Left ventricle myocardium inferior (tissue), 1 donor: ENCODE measurements at regions not wholly inside any gene's neighbourhood (a gene's known extent, or its start where the extent isn't known, plus 50 kb on each side); places are given as distances from the start of the nearest gene placed in this dataset.

Experiments
- DNase-seq: peaks from one replicate; pipeline ENCODE4 v3.0.0-alpha.2; 2020
- H3K27ac ChIP-seq: fragments of 200-600 bp; replicated peaks from 2 replicates; pipeline ENCODE4 v1.8.0; 2021
- H3K27me3 ChIP-seq: fragments of 200-600 bp; 2 replicates; pipeline ENCODE4 v1.8.0; 2021; ENCODE audit warnings: low read depth
- H3K36me3 ChIP-seq: fragments of 200-600 bp; 2 replicates; pipeline ENCODE4 v1.8.0; 2021
- H3K4me1 ChIP-seq: fragments of 200-600 bp; 2 replicates; pipeline ENCODE4 v1.8.0; 2021
- H3K4me3 ChIP-seq: fragments of 200-600 bp; 2 replicates; pipeline ENCODE4 v1.8.0; 2021; ENCODE audit warnings: mild to moderate bottlenecking, moderate library complexity
- H3K9me3 ChIP-seq: fragments of 200-600 bp; replicated peaks from 2 replicates; pipeline ENCODE4 v1.8.0; 2021
- intact Hi-C: fragments of 100-400 bp; cut with micrococcal nuclease; formaldehyde crosslinking; loops from one replicate; pipeline ENCODE4 v1.11.0; 2022
- TF ChIP-seq, protein P1 (sequence below): fragments of 200-600 bp; IDR thresholded peaks from 2 replicates; pipeline ENCODE4 v1.8.0; 2021; ENCODE audit warnings: antibody characterized with exemption, mild to moderate bottlenecking, borderline replicate concordance
- donor health status: DM: no; HTN: yes; CAD: no; lungs with severe emphysema.

DNA sequence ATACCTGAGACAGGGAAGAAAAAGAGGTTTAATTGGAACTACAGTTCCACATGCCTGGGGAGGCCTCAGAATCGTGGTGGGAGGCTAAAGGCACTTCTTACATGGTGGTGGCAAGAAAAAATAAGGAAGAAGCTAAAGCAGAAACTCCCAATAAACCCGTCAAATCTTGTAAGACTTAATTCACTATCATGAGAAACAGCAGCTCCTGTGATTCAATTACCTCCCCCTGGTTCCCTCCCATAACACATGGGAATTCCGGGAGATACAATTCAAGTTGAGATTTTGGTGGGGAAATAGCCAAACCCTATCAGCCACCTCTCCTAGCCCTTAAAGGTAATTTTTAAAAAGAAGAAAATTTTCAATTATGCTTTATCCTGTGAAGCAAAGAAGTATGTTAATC, 728.8 kb downstream of the RNF144A start:
- no peak overlapping the region for H3K27ac ChIP-seq
- no peak for DNase-seq
- peaks cover 5% of the 10 kb centered on the region for H3K27me3 ChIP-seq
- intact Hi-C loops = no loop called here
- H3K36me3 ChIP-seq = no peaks in the 10 kb centered on the region
- TF ChIP-seq, protein P1, sequence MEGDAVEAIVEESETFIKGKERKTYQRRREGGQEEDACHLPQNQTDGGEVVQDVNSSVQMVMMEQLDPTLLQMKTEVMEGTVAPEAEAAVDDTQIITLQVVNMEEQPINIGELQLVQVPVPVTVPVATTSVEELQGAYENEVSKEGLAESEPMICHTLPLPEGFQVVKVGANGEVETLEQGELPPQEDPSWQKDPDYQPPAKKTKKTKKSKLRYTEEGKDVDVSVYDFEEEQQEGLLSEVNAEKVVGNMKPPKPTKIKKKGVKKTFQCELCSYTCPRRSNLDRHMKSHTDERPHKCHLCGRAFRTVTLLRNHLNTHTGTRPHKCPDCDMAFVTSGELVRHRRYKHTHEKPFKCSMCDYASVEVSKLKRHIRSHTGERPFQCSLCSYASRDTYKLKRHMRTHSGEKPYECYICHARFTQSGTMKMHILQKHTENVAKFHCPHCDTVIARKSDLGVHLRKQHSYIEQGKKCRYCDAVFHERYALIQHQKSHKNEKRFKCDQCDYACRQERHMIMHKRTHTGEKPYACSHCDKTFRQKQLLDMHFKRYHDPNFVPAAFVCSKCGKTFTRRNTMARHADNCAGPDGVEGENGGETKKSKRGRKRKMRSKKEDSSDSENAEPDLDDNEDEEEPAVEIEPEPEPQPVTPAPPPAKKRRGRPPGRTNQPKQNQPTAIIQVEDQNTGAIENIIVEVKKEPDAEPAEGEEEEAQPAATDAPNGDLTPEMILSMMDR = no peak
- H3K9me3 ChIP-seq = peaks cover 12% of the 10 kb centered on the region
- H3K4me3 ChIP-seq = no peak overlapping the region
- H3K4me1 ChIP-seq = no peaks in the 10 kb centered on the region

DNA sequence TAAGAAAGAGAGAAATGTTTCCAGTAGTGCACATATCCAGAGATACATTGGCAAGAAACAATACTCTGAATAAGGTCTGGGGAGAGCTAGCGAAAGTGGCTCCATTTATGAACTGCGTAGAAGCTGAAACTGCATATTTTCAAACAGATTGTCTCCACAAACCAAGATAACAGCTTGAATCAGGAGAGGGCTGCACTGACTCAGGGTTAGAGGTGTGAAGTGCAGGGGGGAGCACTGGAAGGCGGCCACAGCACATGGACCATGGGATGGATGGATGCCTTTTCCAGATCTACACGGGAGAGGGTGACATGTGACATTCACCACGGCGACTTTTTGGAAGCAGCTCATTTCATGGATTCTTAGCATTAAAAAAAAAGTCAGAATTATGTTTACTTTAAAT, 729.4 kb downstream of the RNF144A start:
- H3K4me1 ChIP-seq = no peaks in the 10 kb centered on the region
- H3K27me3 ChIP-seq = peaks cover 5% of the 10 kb centered on the region
- no peak overlapping the region for H3K27ac ChIP-seq
- peaks cover 5% of the 10 kb centered on the region for H3K9me3 ChIP-seq
- H3K4me3 ChIP-seq = no peak overlapping the region
- no peak for DNase-seq
- H3K36me3 ChIP-seq = no peaks in the 10 kb centered on the region
- intact Hi-C loops = no loop called here
- TF ChIP-seq, protein P1 = no peak

DNA sequence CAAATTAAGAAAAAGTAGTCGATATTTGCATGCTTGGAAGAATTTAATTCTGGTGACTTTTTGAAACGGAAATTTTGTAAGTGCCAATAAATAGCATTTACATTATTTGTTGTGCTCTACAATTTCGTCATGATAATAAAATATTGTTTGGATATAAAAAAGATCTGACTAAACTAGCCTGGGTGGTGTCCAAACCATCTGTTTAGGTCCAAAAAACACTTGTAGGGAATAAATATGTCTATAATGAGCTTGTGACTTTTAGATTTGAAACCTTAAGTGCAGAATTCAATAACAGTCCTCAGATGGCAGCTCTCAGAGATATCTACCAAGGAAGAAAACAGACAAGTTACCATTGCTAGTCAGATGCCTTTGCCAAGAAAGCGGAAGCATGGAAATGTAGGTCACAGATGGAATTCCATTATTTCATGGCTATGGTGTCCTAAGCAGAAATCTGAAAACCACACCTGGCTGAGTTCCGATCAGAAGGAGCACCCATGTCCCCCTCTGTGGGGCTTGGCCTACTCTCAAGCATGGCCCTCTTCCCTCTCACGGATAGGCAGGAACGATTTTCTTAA, 731.1 kb downstream of the RNF144A start:
- TF ChIP-seq, protein P1 = no peak
- Histone ChIP-seq H3K4me3 (no peak overlapping the region), H3K36me3 (no peaks in the 10 kb centered on the region), H3K4me1 (no peaks in the 10 kb centered on the region), H3K27ac (no peak overlapping the region), H3K9me3 (peaks cover 11% of the 10 kb centered on the region), H3K27me3 (peaks cover 5% of the 10 kb centered on the region)
- DNase-seq = no peak
- intact Hi-C loops = no loop called here

DNA sequence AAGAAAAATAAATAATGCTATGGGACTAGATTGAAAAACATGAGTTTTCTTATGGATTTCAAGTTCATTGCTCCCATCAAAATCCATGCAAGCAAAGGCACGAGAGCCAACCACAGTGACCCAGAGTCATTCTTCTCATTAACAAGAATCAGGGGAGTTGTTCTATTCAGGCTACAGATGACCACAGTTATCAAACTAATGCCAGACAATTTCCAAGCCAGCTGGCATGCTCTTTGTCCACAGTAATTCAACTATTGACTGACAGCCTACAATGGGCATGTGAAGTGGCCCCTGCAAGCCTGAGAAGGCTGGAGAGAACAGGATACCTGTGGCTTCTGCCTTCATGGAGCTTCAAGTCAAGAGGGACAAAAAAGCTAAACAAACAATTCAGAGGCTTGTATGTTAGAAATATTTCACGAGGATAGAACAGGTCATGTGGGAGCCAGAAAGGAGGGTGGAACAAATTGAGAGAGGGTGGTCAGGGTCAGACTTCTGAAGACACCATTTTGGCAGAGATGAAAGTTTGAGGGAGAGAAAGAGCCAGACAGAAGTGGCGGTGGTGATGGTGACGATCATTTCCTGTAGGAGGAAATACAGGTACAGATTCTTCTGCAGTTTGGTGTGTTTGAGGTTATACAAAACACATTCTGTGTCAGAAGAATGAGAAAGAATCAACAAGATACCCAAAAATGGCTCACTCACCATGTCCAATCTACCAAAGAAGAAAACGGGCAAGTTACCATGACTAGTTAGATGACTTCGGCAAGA, 732.4 kb downstream of the RNF144A start:
- Histone ChIP-seq H3K4me3 (no peak overlapping the region), H3K4me1 (no peaks in the 10 kb centered on the region), H3K27ac (no peak overlapping the region), H3K9me3 (peaks cover 20% of the 10 kb centered on the region), H3K36me3 (no peaks in the 10 kb centered on the region), H3K27me3 (peaks cover 5% of the 10 kb centered on the region)
- intact Hi-C loops = no loop called here
- DNase-seq = no peak
- TF ChIP-seq, protein P1 = no peak

DNA sequence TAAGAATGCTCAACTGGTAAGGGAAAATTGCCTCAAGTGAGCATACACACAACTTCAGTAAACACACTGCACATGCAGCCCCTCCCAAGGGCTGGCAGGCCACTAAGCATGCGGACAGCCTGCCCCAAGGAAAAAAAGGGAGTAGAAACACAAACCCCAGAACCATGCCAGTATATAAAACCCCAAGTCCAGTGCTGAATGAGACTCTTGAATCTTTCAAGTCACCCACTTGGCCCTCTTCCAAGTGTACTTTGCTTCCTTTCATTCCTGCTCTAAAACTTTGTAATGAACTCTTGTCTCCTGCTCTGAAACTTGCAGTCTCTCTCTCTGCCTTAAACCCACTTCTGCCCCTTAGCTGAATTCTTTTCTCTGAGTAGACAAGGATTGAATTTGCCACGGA, 736.4 kb downstream of the RNF144A start:
- intact Hi-C loops = no loop called here
- Histone ChIP-seq H3K9me3 (peaks cover 20% of the 10 kb centered on the region), H3K27ac (no peak overlapping the region), H3K36me3 (no peaks in the 10 kb centered on the region), H3K4me1 (no peaks in the 10 kb centered on the region), H3K4me3 (no peak overlapping the region), H3K27me3 (no peaks in the 10 kb centered on the region)
- TF ChIP-seq, protein P1 = no peak
- no peak for DNase-seq
